Endothelial cell of umbilical vein (primary cell): ENCODE measurements at regions not wholly inside any gene's neighbourhood (a gene's known extent, or its start where the extent isn't known, plus 50 kb on each side); places are given as distances from the start of the nearest gene placed in this dataset.

ENCODE experiments used
- BruUV-seq: library from RNA; stranded (reverse); fragments of 400-500 nt; replicated peaks from 2 replicates; lab custom pipeline; 2021; lab: Mats Ljungman, UMichigan
- CTCF ChIA-PET: fragments of 300-600, 350-600 bp; sonication (Branson Sonifier 250); formaldehyde crosslinking; loops from one replicate; lab custom pipeline; 2021; ENCODE audit warnings: antibody characterized with exemption, inconsistent platforms; lab: Charles Lee
- POLR2A ChIA-PET: fragments of 300-600, 350-600 bp; sonication (Branson Sonifier 250); formaldehyde crosslinking; loops from one replicate; lab custom pipeline; 2021; ENCODE audit warnings: antibody characterized with exemption, inconsistent platforms; lab: Charles Lee
- DNase-seq: peaks from one replicate; pipeline ENCODE4 v3.0.0-alpha.2; 2011; ENCODE audit warnings: low read depth, low spot score
- FAIRE-seq: peaks from 2 replicates; lab custom pipeline; 2011; peaks lifted over from hg19 to GRCh38; lab: Jason Lieb, UNC
- H2AFZ ChIP-seq: 2 replicates; pipeline ENCODE4 v1.6.0; 2012; ENCODE audit warnings: low read depth, low read length, control low read depth, inconsistent platforms
- H3K27ac ChIP-seq: 2 replicates; pipeline ENCODE4 v1.5.1; 2011; ENCODE audit warnings: low read depth, mild to moderate bottlenecking, control low read depth, low read length, moderate library complexity; ENCODE audit not compliant: insufficient read depth
- H3K27me3 ChIP-seq, 2 experiments: 2 replicates each; pipeline versions ENCODE4 v1.6.0 to v1.6.1; 2011; ENCODE audit warnings: low read length in 2 of 2, mixed read lengths in 1 of 2; ENCODE audit not compliant: control insufficient read depth in 2 of 2, insufficient read depth in 2 of 2
- H3K36me3 ChIP-seq, 2 experiments: 2 replicates in 1 of 2; 3 replicates in 1 of 2; pipeline ENCODE4 v1.5.1; 2011; ENCODE audit warnings: low read length in 2 of 2, mild to moderate bottlenecking in 1 of 2, moderate library complexity in 1 of 2; ENCODE audit not compliant: control insufficient read depth in 2 of 2, insufficient read depth in 2 of 2; ENCODE audit errors: extremely low read depth in 1 of 2
- H3K4me1 ChIP-seq: 3 replicates; pipeline ENCODE4 v1.5.1; 2011; ENCODE audit warnings: mild to moderate bottlenecking, low read length; ENCODE audit not compliant: control insufficient read depth, insufficient read depth; ENCODE audit errors: extremely low read depth
- H3K4me2 ChIP-seq: 2 replicates; pipeline ENCODE4 v1.6.1; 2011; ENCODE audit warnings: low read length, control low read depth, mixed read lengths; ENCODE audit not compliant: insufficient read depth
- H3K4me3 ChIP-seq, 3 experiments: fragments of 200-600 bp in 1 of 3; sonication (generic), shearing (Covaris generic) in 1 of 3; replicated peaks in 1 of 3; 2 replicates each; pipeline ENCODE4 v1.5.1; 2011 to 2016; ENCODE audit warnings: control low read depth in 3 of 3, low read length in 3 of 3, mild to moderate bottlenecking in 2 of 3, inconsistent platforms in 1 of 3, low read depth in 1 of 3, moderate library complexity in 1 of 3; ENCODE audit not compliant: insufficient read depth in 1 of 3
- H3K79me2 ChIP-seq: 2 replicates; pipeline ENCODE4 v1.6.0; 2012; ENCODE audit warnings: low read length, inconsistent platforms; ENCODE audit not compliant: control insufficient read depth, insufficient read depth
- H3K9ac ChIP-seq: replicated peaks from 2 replicates; pipeline ENCODE3; 2011; ENCODE audit warnings: low read length, control low read depth; ENCODE audit not compliant: insufficient read depth; ENCODE audit errors: extremely low read depth
- H3K9me1 ChIP-seq: replicated peaks from 3 replicates; pipeline ENCODE4 v1.6.0; 2011; ENCODE audit warnings: mild to moderate bottlenecking, low read length; ENCODE audit not compliant: control insufficient read depth, insufficient read depth; ENCODE audit errors: extremely low read depth
- H3K9me3 ChIP-seq: replicated peaks from 2 replicates; pipeline ENCODE4 v1.5.1; 2012; ENCODE audit warnings: low read length, inconsistent platforms; ENCODE audit not compliant: control insufficient read depth, insufficient read depth
- H4K20me1 ChIP-seq: replicated peaks from 2 replicates; pipeline ENCODE3; 2011; ENCODE audit warnings: mild to moderate bottlenecking, low read length; ENCODE audit not compliant: control insufficient read depth, insufficient read depth; ENCODE audit errors: extremely low read depth
- EZH2 ChIP-seq: IDR thresholded peaks from 2 replicates; pipeline ENCODE4 v1.6.1; 2012; ENCODE audit warnings: borderline replicate concordance, low read depth, mild to moderate bottlenecking, moderate library complexity, low read length, inconsistent platforms; ENCODE audit not compliant: severe bottlenecking
- FOS ChIP-seq: IDR thresholded peaks from 2 replicates; pipeline ENCODE4 v1.6.1; 2011; ENCODE audit warnings: mild to moderate bottlenecking, low read length, moderate library complexity, borderline replicate concordance; ENCODE audit not compliant: insufficient read depth
- GATA2 ChIP-seq: IDR thresholded peaks from 2 replicates; pipeline ENCODE4 v1.7.0; 2011; ENCODE audit warnings: low read depth, mild to moderate bottlenecking, moderate library complexity, mixed read lengths, low read length; ENCODE audit not compliant: insufficient read length, insufficient read depth
- JUN ChIP-seq: IDR thresholded peaks from 2 replicates; pipeline ENCODE4 v1.6.1; 2011; ENCODE audit warnings: borderline replicate concordance, low read depth; ENCODE audit not compliant: insufficient read length, insufficient read depth
- MYC ChIP-seq: IDR thresholded peaks from one replicate; pipeline ENCODE4 v1.6.1; 2011; ENCODE audit warnings: mild to moderate bottlenecking, low read depth, low read length
- POLR2A ChIP-seq: IDR thresholded peaks from 2 replicates; pipeline ENCODE4 v1.6.1; 2012; ENCODE audit warnings: low read depth, mild to moderate bottlenecking, control low read depth, low read length
- POLR2AphosphoS5 ChIP-seq: IDR thresholded peaks from 2 replicates; pipeline ENCODE4 v1.6.1; 2012; ENCODE audit warnings: low read depth, mild to moderate bottlenecking, control low read depth, low read length, moderate library complexity; ENCODE audit not compliant: insufficient read depth
- dilution Hi-C: fragments of 300-500 bp; cut with MboI; formaldehyde crosslinking; loops from one replicate; pipeline ENCODE4 v1.15.0; 2019; ENCODE audit warnings: low sequenced_read_pairs; ENCODE audit not compliant: extremely low pct_ligation_motif_present
- intact Hi-C: fragments of 100-400 bp; cut with micrococcal nuclease; formaldehyde crosslinking; loops from one replicate; pipeline ENCODE4 v1.10.0; 2022
- TF ChIP-seq, protein P1 (sequence below), 2 donors: IDR thresholded peaks; 1 replicate in 1 of 2; 2 replicates in 1 of 2; pipeline ENCODE4 v1.5.1; 2011; ENCODE audit warnings: low read length in 2 of 2, mild to moderate bottlenecking in 2 of 2, moderate library complexity in 2 of 2, control low read depth in 1 of 2, inconsistent platforms in 1 of 2, low read depth in 1 of 2; ENCODE audit not compliant: insufficient read depth in 1 of 2; ENCODE audit errors: extremely low read depth in 1 of 2
- TF ChIP-seq, protein P2 (sequence below): IDR thresholded peaks from 2 replicates; pipeline ENCODE4 v1.6.1; 2011; ENCODE audit not compliant: insufficient read depth, insufficient read length

DNA sequence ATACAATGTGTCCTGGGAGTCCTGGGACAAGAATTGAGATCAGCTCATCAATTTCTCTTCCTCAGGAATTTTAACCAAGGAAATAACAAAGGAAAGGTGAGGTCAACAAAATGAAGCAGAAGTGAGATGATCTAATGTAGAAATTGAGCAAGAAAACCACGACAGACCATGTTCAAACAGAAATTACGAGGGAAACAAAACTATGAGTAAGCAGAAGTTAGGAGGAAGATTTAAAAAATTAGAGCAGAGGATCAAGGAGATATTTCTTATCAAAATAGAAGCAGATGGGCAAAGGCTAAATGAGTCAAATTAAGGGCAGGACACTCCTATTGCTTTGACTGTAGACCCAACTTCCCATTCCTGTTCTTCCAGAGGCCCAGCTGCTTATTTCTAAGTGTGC lies 97.4 kb downstream of the HINT1 start:
- no peaks in the 10 kb centered on the region for H3K36me3 ChIP-seq
- no peak overlapping the region for H3K27ac ChIP-seq
- FAIRE-seq (no peak), DNase-seq (no peak)
- H3K79me2 ChIP-seq: no peaks in the 10 kb centered on the region
- H3K9me3 ChIP-seq: no peaks in the 10 kb centered on the region
- no peaks in the 10 kb centered on the region for H3K27me3 ChIP-seq
- BruUV-seq: no TSS peak
- H3K4me2 ChIP-seq: no peak overlapping the region
- no peaks in the 10 kb centered on the region for H3K4me1 ChIP-seq
- TF ChIP-seq, protein P1, sequence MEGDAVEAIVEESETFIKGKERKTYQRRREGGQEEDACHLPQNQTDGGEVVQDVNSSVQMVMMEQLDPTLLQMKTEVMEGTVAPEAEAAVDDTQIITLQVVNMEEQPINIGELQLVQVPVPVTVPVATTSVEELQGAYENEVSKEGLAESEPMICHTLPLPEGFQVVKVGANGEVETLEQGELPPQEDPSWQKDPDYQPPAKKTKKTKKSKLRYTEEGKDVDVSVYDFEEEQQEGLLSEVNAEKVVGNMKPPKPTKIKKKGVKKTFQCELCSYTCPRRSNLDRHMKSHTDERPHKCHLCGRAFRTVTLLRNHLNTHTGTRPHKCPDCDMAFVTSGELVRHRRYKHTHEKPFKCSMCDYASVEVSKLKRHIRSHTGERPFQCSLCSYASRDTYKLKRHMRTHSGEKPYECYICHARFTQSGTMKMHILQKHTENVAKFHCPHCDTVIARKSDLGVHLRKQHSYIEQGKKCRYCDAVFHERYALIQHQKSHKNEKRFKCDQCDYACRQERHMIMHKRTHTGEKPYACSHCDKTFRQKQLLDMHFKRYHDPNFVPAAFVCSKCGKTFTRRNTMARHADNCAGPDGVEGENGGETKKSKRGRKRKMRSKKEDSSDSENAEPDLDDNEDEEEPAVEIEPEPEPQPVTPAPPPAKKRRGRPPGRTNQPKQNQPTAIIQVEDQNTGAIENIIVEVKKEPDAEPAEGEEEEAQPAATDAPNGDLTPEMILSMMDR (IDR thresholded peaks at IDR 0.05; ENCODE audit: extremely low read depth in 1 of 2, insufficient read depth in 1 of 2, low read depth in 1 of 2, low read length in 2 of 2): no peak
- TF ChIP-seq POLR2A (no peak), MYC (no peak), POLR2AphosphoS5 (no peak), EZH2 (no peak), GATA2 (no peak), FOS (no peak), JUN (no peak)
- TF ChIP-seq, protein P2, sequence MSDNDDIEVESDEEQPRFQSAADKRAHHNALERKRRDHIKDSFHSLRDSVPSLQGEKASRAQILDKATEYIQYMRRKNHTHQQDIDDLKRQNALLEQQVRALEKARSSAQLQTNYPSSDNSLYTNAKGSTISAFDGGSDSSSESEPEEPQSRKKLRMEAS: no peak
- ChIA-PET CTCF (interaction anchor here (1.3 kb wide), 1 partner anchor 196 kb away, joined by 3 read pairs; no protein-coding TSS in a partner anchor), POLR2A (no interaction called here)
- no peaks in the 10 kb centered on the region for H3K9me1 ChIP-seq
- H3K9ac ChIP-seq: no peak overlapping the region
- intact Hi-C loops: no loop called here
- H3K4me3 ChIP-seq: no peak overlapping the region
- dilution Hi-C loops: no loop called here
- H4K20me1 ChIP-seq: no peaks in the 10 kb centered on the region
- H2AFZ ChIP-seq: no peak overlapping the region
